NCI-H2107 treated with DMSO at 0.1 percent for 48 hours (cell line): ENCODE measurements at regions not wholly inside any gene's neighbourhood (a gene's known extent, or its start where the extent isn't known, plus 50 kb on each side); places are given as distances from the start of the nearest gene placed in this dataset.

Experiments
- DNase-seq: peaks from one replicate; lab custom pipeline; 2025; ENCODE audit not compliant: unreplicated experiment; lab: John Stamatoyannopoulos, UW

GRCh38 chr6:22668307-22668706, 98.9 kb downstream of the HDGFL1 start:
- no peak for DNase-seq

GRCh38 chr6:22668717-22669116, 99.4 kb downstream of the HDGFL1 start:
- DNase-seq = no peak

GRCh38 chr6:22670605-22671004, 101.2 kb downstream of the HDGFL1 start:
- DNase-seq = no peak

- DNase-seq = no peak
Measured at GRCh38 chr6:22673474-22673873, 104.1 kb downstream of the HDGFL1 start.

- no peak for DNase-seq
Measured at GRCh38 chr6:22680950-22681349, 111.6 kb downstream of the HDGFL1 start.

- DNase-seq = no peak
Measured at GRCh38 chr6:22681761-22682160, 112.4 kb downstream of the HDGFL1 start.

GRCh38 chr6:22682979-22683378, 113.6 kb downstream of the HDGFL1 start:
- DNase-seq = no peak

GRCh38 chr6:22690446-22690845, 121.1 kb downstream of the HDGFL1 start:
- no peak for DNase-seq

GRCh38 chr6:22694092-22694724, 124.8 kb downstream of the HDGFL1 start:
- no peak for DNase-seq

- no peak for DNase-seq
Measured at GRCh38 chr6:22696481-22696880, 127.1 kb downstream of the HDGFL1 start.

- no peak for DNase-seq
Measured at GRCh38 chr6:22697306-22697705, 127.9 kb downstream of the HDGFL1 start.

GRCh38 chr6:22699151-22699550, 129.8 kb downstream of the HDGFL1 start:
- no peak for DNase-seq

GRCh38 chr6:22706651-22707050, 137.3 kb downstream of the HDGFL1 start:
- no peak for DNase-seq

GRCh38 chr6:22708469-22708868, 139.1 kb downstream of the HDGFL1 start:
- DNase-seq = no peak

- no peak for DNase-seq
Measured at GRCh38 chr6:22709803-22710202, 140.4 kb downstream of the HDGFL1 start.

GRCh38 chr6:22716721-22717120, 147.4 kb downstream of the HDGFL1 start:
- DNase-seq = no peak

- DNase-seq = peak; percentile 83
Measured at GRCh38 chr6:22717915-22718314, 148.5 kb downstream of the HDGFL1 start.

- DNase-seq = no peak
Measured at GRCh38 chr6:22722913-22723312, 153.5 kb downstream of the HDGFL1 start.

- no peak for DNase-seq
Measured at GRCh38 chr6:22726966-22727365, 157.6 kb downstream of the HDGFL1 start.

GRCh38 chr6:22727710-22728109, 158.3 kb downstream of the HDGFL1 start:
- no peak for DNase-seq

GRCh38 chr6:22732176-22732970, 163.0 kb downstream of the HDGFL1 start:
- no peak for DNase-seq

- DNase-seq = no peak
Measured at GRCh38 chr6:22736740-22737139, 167.4 kb downstream of the HDGFL1 start.

GRCh38 chr6:22737331-22737730, 168.0 kb downstream of the HDGFL1 start:
- no peak for DNase-seq
